K562 (cell line): ENCODE measurements at regions not wholly inside any gene's neighbourhood (a gene's known extent, or its start where the extent isn't known, plus 50 kb on each side); places are given as distances from the start of the nearest gene placed in this dataset.

ENCODE experiments used
- ATAC-seq: fragments of 200-7000 bp; cut with Tn5 transposase; 3 replicates; pipeline ENCODE4 v1.9.1; 2020; ENCODE audit warnings: moderate library complexity
- BruUV-seq: library from RNA; stranded (reverse); fragments of 400-500 nt; replicated peaks from 2 replicates; lab custom pipeline; 2021; lab: Mats Ljungman, UMichigan
- CTCF ChIA-PET: fragments of 300-600 bp; formaldehyde crosslinking; extraction: SDS; loops from one replicate; lab custom pipeline; 2021; ENCODE audit warnings: low intra/inter-chr PET ratio; lab: Yijun Ruan, JAX
- POLR2A ChIA-PET: fragments of 300-600, 350-650 bp; sonication (Branson Sonifier 250); formaldehyde crosslinking; extraction: SDS; loops from one replicate; lab custom pipeline; 2021; ENCODE audit warnings: antibody characterized with exemption, inconsistent platforms; lab: Yijun Ruan, JAX
- DNase-seq, 4 experiments: peaks; one replicate each; pipeline versions ENCODE4 v3.0.0 to v3.0.0-alpha.2; 2011 to 2018; ENCODE audit warnings: low spot score in 3 of 4, mixed read lengths in 3 of 4; ENCODE audit errors: extremely low read depth in 1 of 4
- FAIRE-seq: peaks from 2 replicates; lab custom pipeline; 2011; peaks lifted over from hg19 to GRCh38; lab: Jason Lieb, UNC
- H2AFZ ChIP-seq: 2 replicates; pipeline ENCODE4 v1.6.0; 2011; ENCODE audit warnings: low read depth, low read length, control low read depth, inconsistent platforms
- H3K27ac ChIP-seq: fragments of 200-600 bp; 3 replicates; pipeline ENCODE4 v1.8.0; 2011; ENCODE audit warnings: low read depth, mild to moderate bottlenecking, control low read depth, inconsistent platforms, low read length, moderate library complexity, mixed read lengths; ENCODE audit errors: extremely low read depth
- H3K27me3 ChIP-seq, 2 experiments: fragments of 300-600 bp in 1 of 2; 2 replicates in 1 of 2; 3 replicates in 1 of 2; pipeline versions ENCODE4 v1.6.0 to v1.8.0; 2011; ENCODE audit warnings: inconsistent platforms in 2 of 2, low read length in 2 of 2, mild to moderate bottlenecking in 1 of 2, mixed read lengths in 1 of 2, moderate library complexity in 1 of 2; ENCODE audit not compliant: control insufficient read depth in 2 of 2, insufficient read depth in 2 of 2
- H3K36me3 ChIP-seq: fragments of 300-600 bp; 3 replicates; pipeline ENCODE4 v1.8.0; 2011; ENCODE audit warnings: mild to moderate bottlenecking, low read length, inconsistent platforms; ENCODE audit not compliant: control insufficient read depth, insufficient read depth
- H3K4me1 ChIP-seq, 2 experiments: fragments of 200-600 bp in 1 of 2; replicated peaks in 1 of 2; 2 replicates in 1 of 2; 3 replicates in 1 of 2; pipeline versions ENCODE4 v1.5.1 to v1.8.0; 2011; ENCODE audit warnings: inconsistent platforms in 2 of 2, low read length in 2 of 2, mild to moderate bottlenecking in 1 of 2, mixed read lengths in 1 of 2, moderate library complexity in 1 of 2; ENCODE audit not compliant: control insufficient read depth in 2 of 2, insufficient read depth in 2 of 2
- H3K4me2 ChIP-seq: 2 replicates; pipeline ENCODE4 v1.6.1; 2011; ENCODE audit warnings: low read length, control low read depth, inconsistent platforms, mixed read lengths; ENCODE audit not compliant: insufficient read depth
- H3K4me3 ChIP-seq: fragments of 200-600 bp; sonication (generic), shearing (Covaris generic); 2 replicates; pipeline ENCODE4 v1.5.1; 2016; ENCODE audit warnings: control low read depth, inconsistent platforms
- H3K79me2 ChIP-seq: fragments of 200-600 bp; 3 replicates; pipeline ENCODE4 v1.8.0; 2011; ENCODE audit warnings: low read length, inconsistent platforms; ENCODE audit not compliant: control insufficient read depth, insufficient read depth
- H3K9ac ChIP-seq, 2 experiments: 2 replicates each; pipeline versions ENCODE4 v1.6.0 to v1.6.1; 2011; ENCODE audit warnings: low read depth in 2 of 2, low read length in 2 of 2, control low read depth in 1 of 2, inconsistent platforms in 1 of 2, mild to moderate bottlenecking in 1 of 2, mixed read lengths in 1 of 2; ENCODE audit not compliant: insufficient read depth in 1 of 2
- H3K9me1 ChIP-seq: one replicate; pipeline ENCODE4 v1.6.0; 2011; ENCODE audit warnings: inconsistent platforms, mild to moderate bottlenecking, low read length, moderate library complexity; ENCODE audit not compliant: control insufficient read depth, insufficient read depth
- H3K9me3 ChIP-seq: replicated peaks from 2 replicates; pipeline ENCODE4 v1.5.1; 2011; ENCODE audit warnings: low read depth, low read length, inconsistent platforms; ENCODE audit not compliant: control insufficient read depth, insufficient read depth
- H4K20me1 ChIP-seq: replicated peaks from 2 replicates; pipeline ENCODE4 v1.6.1; 2011; ENCODE audit warnings: low read length, inconsistent platforms, mixed read lengths; ENCODE audit not compliant: control insufficient read depth, insufficient read depth
- FOXM1 ChIP-seq, 2 experiments: fragments of 450-650 bp in 1 of 2; sonication (generic) in 1 of 2; formaldehyde crosslinking in 1 of 2; IDR thresholded peaks; 2 replicates each; pipeline versions ENCODE4 v1.6.1 to v1.9.0; 2017 to 2022; ENCODE audit warnings: low read depth in 2 of 2, mild to moderate bottlenecking in 2 of 2, missing genetic modification reagents in 1 of 2, moderate library complexity in 1 of 2
- HDAC3 ChIP-seq: fragments of 450-650 bp; IDR thresholded peaks from 2 replicates; pipeline ENCODE4 v1.6.1; 2018; ENCODE audit warnings: borderline replicate concordance, mild to moderate bottlenecking, moderate library complexity; ENCODE audit not compliant: partially characterized antibody
- HDAC6 ChIP-seq: IDR thresholded peaks from 2 replicates; pipeline ENCODE4 v1.6.1; 2012; ENCODE audit warnings: low read depth, mild to moderate bottlenecking, control low read depth, inconsistent platforms, low read length, moderate library complexity
- KDM4B ChIP-seq, 2 experiments: fragments of 450-650 bp in 1 of 2; sonication (generic) in 1 of 2; IDR thresholded peaks; 2 replicates each; pipeline ENCODE4 v1.6.1; 2016 to 2017; ENCODE audit warnings: borderline replicate concordance in 2 of 2, antibody characterized with exemption in 1 of 2, low read depth in 1 of 2, mild to moderate bottlenecking in 1 of 2
- NR2C2 ChIP-seq, 2 experiments: fragments of 200-800 bp in 1 of 2; sonication (Bioruptor generic) in 1 of 2; sonication (generic) in 1 of 2; formaldehyde crosslinking in 1 of 2; IDR thresholded peaks; 2 replicates each; pipeline versions ENCODE4 v1.6.1 to v1.8.0; 2016 to 2022; ENCODE audit warnings: mild to moderate bottlenecking in 1 of 2, missing compliant biosample characterization in 1 of 2, missing genetic modification characterization in 1 of 2, missing genetic modification reagents in 1 of 2
- PRMT5 ChIP-seq: sonication (generic); formaldehyde crosslinking; IDR thresholded peaks from 2 replicates; pipeline ENCODE4 v1.5.0; 2020; ENCODE audit warnings: missing genetic modification reagents
- RAD51 ChIP-seq: fragments of 450-650 bp; IDR thresholded peaks from 2 replicates; pipeline ENCODE4 v1.7.1; 2016; ENCODE audit warnings: low read depth, mild to moderate bottlenecking, borderline replicate concordance
- SETDB1 ChIP-seq: IDR thresholded peaks from one replicate; pipeline ENCODE4 v1.6.1; 2012; ENCODE audit warnings: low read length, control low read depth, inconsistent platforms
- SMAD4 ChIP-seq: fragments of 250-450 bp; sonication (Bioruptor Pico); conservative IDR thresholded peaks from 2 replicates; pipeline ENCODE4 v1.8.0; 2021; ENCODE audit warnings: inconsistent platforms, mild to moderate bottlenecking, moderate library complexity
- TCFL5 ChIP-seq: fragments of 250-450 bp; sonication (Bioruptor Pico); conservative IDR thresholded peaks from 2 replicates; pipeline ENCODE4 v1.6.1; 2021; ENCODE audit warnings: mild to moderate bottlenecking, moderate library complexity, matching md5 sums
- ZBTB7A ChIP-seq: IDR thresholded peaks from 2 replicates; pipeline ENCODE4 v1.6.1; 2011; ENCODE audit warnings: low read depth, mild to moderate bottlenecking, low read length, moderate library complexity, borderline replicate concordance; ENCODE audit not compliant: control insufficient read depth
- WGBS: fragments of 100-300 bp; shearing (Covaris generic); methylation state at CpG from one replicate; pipeline ENCODE4 v1.1.6; 2016; ENCODE audit warnings: low coverage, mixed read lengths; ENCODE audit not compliant: insufficient coverage; ENCODE audit errors: missing lambda C conversion rate; 5-methylcytosine and 5-hydroxymethylcytosine counted together
- in situ Hi-C: fragments of 300-500 bp; cut with MboI; formaldehyde crosslinking; loops from 4 replicates; pipeline ENCODE4 v1.15.0; 2018; ENCODE audit warnings: inconsistent platforms, mixed read lengths
- intact Hi-C: fragments of 100-400 bp; cut with micrococcal nuclease; formaldehyde crosslinking; loops from 2 replicates; pipeline ENCODE4 v1.14.2; 2022
- TF ChIP-seq, protein P1 (sequence below), 2 experiments: IDR thresholded peaks; 2 replicates each; pipeline ENCODE4 v1.6.1; 2011; ENCODE audit warnings: borderline replicate concordance in 1 of 2, control low read depth in 1 of 2, low read depth in 1 of 2, low read length in 1 of 2, mild to moderate bottlenecking in 1 of 2, mixed read lengths in 1 of 2, moderate library complexity in 1 of 2; ENCODE audit not compliant: insufficient read depth in 1 of 2, insufficient read length in 1 of 2, poor library complexity in 1 of 2, severe bottlenecking in 1 of 2; ENCODE audit errors: extremely low read depth in 1 of 2
- TF ChIP-seq, protein P2 (sequence below): sonication (generic); formaldehyde crosslinking; IDR thresholded peaks from 2 replicates; pipeline ENCODE4 v1.8.0; 2023; ENCODE audit warnings: missing genetic modification reagents, mild to moderate bottlenecking, borderline replicate concordance

DNA sequence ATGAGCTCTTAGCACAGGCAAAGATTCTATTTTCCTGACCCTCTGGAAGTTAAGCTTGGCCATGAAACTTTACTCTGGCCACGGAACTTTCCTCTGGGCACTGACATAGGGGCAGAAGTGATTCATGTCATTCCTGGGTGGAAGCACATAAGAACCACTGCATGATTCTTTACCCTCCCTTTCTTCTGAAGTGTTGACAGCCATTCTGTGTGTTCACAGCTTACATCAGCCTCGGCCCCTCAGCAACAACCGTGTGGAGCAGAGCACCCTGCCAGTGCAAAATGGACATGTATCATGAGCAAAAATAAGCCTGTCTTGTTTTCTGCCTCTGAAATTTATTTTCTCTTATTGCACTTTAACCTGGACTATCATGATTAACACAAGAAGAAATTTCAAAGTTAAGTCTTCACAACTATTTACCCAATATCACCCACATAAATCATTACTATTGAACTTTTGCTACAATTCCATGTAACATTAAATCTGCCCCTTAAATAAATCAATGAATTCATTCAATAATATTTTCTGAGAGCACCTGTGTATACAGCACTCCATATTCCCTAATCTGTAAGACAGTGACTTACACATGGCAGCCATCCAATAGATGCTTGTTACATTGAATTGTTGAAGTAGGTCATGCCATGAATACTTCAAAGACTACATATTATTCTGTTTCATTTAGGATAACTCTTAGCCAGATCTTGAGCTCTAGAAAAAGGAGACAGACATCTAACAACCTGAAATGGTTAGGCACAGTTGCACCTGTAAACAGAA is 531.9 kb downstream of the IRS1 start:
- H3K27me3 ChIP-seq = no peaks in the 10 kb centered on the region
- no peak overlapping the region for H2AFZ ChIP-seq
- 0% methylated on average over 3 of the region's 3 CpGs for WGBS
- H3K4me3 ChIP-seq = no peak overlapping the region
- no peak overlapping the region for H3K4me2 ChIP-seq
- CTCF ChIA-PET = no interaction called here
- intact Hi-C loops = no loop called here
- H3K9ac ChIP-seq = no peak overlapping the region
- no peaks in the 10 kb centered on the region for H3K4me1 ChIP-seq
- no peak for ATAC-seq
- H3K9me1 ChIP-seq = no peaks in the 10 kb centered on the region
- no peaks in the 10 kb centered on the region for H3K36me3 ChIP-seq
- in situ Hi-C loops = no loop called here
- no peaks in the 10 kb centered on the region for H3K79me2 ChIP-seq
- POLR2A ChIA-PET = no interaction called here
- BruUV-seq = no TSS peak
- H4K20me1 ChIP-seq = no peaks in the 10 kb centered on the region
- no peaks in the 10 kb centered on the region; the same call in 1 of the 2 replicates for H3K9me3 ChIP-seq
- no peak overlapping the region for H3K27ac ChIP-seq
- no peak for TF ChIP-seq TCFL5 (CRISPR knock-in tag)
- TF ChIP-seq, protein P1, sequence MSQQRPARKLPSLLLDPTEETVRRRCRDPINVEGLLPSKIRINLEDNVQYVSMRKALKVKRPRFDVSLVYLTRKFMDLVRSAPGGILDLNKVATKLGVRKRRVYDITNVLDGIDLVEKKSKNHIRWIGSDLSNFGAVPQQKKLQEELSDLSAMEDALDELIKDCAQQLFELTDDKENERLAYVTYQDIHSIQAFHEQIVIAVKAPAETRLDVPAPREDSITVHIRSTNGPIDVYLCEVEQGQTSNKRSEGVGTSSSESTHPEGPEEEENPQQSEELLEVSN (IDR thresholded peaks at IDR 0.05; ENCODE audit: borderline replicate concordance in 1 of 2, extremely low read depth in 1 of 2, insufficient read depth in 1 of 2, insufficient read length in 1 of 2, low read depth in 1 of 2, low read length in 1 of 2, poor library complexity in 1 of 2, severe bottlenecking in 1 of 2) = no peak
- TF ChIP-seq ZBTB7A = no peak
- TF ChIP-seq RAD51 = no peak
- no peak for TF ChIP-seq HDAC3
- TF ChIP-seq SETDB1 = no peak
- no peak for TF ChIP-seq NR2C2 (CRISPR knock-in tag; IDR thresholded peaks at IDR 0.05)
- TF ChIP-seq NR2C2 (tag; IDR thresholded peaks at IDR 0.05) = no peak
- TF ChIP-seq SMAD4 (CRISPR knock-in tag) = no peak
- TF ChIP-seq PRMT5 (CRISPR knock-in tag) = no peak
- no peak for TF ChIP-seq FOXM1 (IDR thresholded peaks at IDR 0.05; ENCODE audit: low read depth)
- no peak for TF ChIP-seq FOXM1 (CRISPR knock-in tag; IDR thresholded peaks at IDR 0.05; ENCODE audit: low read depth)
- TF ChIP-seq KDM4B (IDR thresholded peaks at IDR 0.05; ENCODE audit: borderline replicate concordance in 2 of 2, low read depth in 1 of 2) = no peak
- TF ChIP-seq, protein P2, sequence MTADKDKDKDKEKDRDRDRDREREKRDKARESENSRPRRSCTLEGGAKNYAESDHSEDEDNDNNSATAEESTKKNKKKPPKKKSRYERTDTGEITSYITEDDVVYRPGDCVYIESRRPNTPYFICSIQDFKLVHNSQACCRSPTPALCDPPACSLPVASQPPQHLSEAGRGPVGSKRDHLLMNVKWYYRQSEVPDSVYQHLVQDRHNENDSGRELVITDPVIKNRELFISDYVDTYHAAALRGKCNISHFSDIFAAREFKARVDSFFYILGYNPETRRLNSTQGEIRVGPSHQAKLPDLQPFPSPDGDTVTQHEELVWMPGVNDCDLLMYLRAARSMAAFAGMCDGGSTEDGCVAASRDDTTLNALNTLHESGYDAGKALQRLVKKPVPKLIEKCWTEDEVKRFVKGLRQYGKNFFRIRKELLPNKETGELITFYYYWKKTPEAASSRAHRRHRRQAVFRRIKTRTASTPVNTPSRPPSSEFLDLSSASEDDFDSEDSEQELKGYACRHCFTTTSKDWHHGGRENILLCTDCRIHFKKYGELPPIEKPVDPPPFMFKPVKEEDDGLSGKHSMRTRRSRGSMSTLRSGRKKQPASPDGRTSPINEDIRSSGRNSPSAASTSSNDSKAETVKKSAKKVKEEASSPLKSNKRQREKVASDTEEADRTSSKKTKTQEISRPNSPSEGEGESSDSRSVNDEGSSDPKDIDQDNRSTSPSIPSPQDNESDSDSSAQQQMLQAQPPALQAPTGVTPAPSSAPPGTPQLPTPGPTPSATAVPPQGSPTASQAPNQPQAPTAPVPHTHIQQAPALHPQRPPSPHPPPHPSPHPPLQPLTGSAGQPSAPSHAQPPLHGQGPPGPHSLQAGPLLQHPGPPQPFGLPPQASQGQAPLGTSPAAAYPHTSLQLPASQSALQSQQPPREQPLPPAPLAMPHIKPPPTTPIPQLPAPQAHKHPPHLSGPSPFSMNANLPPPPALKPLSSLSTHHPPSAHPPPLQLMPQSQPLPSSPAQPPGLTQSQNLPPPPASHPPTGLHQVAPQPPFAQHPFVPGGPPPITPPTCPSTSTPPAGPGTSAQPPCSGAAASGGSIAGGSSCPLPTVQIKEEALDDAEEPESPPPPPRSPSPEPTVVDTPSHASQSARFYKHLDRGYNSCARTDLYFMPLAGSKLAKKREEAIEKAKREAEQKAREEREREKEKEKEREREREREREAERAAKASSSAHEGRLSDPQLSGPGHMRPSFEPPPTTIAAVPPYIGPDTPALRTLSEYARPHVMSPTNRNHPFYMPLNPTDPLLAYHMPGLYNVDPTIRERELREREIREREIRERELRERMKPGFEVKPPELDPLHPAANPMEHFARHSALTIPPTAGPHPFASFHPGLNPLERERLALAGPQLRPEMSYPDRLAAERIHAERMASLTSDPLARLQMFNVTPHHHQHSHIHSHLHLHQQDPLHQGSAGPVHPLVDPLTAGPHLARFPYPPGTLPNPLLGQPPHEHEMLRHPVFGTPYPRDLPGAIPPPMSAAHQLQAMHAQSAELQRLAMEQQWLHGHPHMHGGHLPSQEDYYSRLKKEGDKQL (CRISPR knock-in tag) = no peak
- TF ChIP-seq HDAC6 = no peak
- FAIRE-seq = no peak
- no peak for DNase-seq
